H1 (cell line): ENCODE measurements at regions not wholly inside any gene's neighbourhood (a gene's known extent, or its start where the extent isn't known, plus 50 kb on each side); places are given as distances from the start of the nearest gene placed in this dataset.

Experiments
- CTCF ChIA-PET: fragments of 300-600 bp; sonication (Branson Sonifier 250); formaldehyde crosslinking; loops from one replicate; lab custom pipeline; 2021; ENCODE audit not compliant: partially characterized antibody; lab: Charles Lee
- POLR2A ChIA-PET: fragments of 300-600 bp; sonication (Branson Sonifier 250); formaldehyde crosslinking; loops from one replicate; lab custom pipeline; 2021; ENCODE audit warnings: inconsistent platforms; ENCODE audit not compliant: partially characterized antibody; lab: Charles Lee
- DNase-seq, 2 experiments: peaks; one replicate each; pipeline versions ENCODE4 v3.0.0 to v3.0.0-alpha.2; 2010 to 2022; ENCODE audit warnings: low spot score in 2 of 2, low read depth in 1 of 2, mixed read lengths in 1 of 2
- FAIRE-seq: peaks from 2 replicates; lab custom pipeline; 2011; peaks lifted over from hg19 to GRCh38; lab: Jason Lieb, UNC
- H2AFZ ChIP-seq: 2 replicates; pipeline ENCODE4 v1.8.1; 2012; ENCODE audit warnings: low read length, inconsistent platforms
- H2AK5ac ChIP-seq: 2 replicates; pipeline ENCODE4 v1.6.1; 2013; ENCODE audit warnings: low read depth, low read length
- H2BK120ac ChIP-seq: replicated peaks from 2 replicates; pipeline ENCODE3; 2013; ENCODE audit warnings: low read depth, low read length, inconsistent platforms
- H2BK12ac ChIP-seq: 2 replicates; pipeline ENCODE4 v1.6.1; 2013; ENCODE audit warnings: low read depth, low read length
- H2BK15ac ChIP-seq: 2 replicates; pipeline ENCODE4 v1.6.1; 2013; ENCODE audit warnings: low read length
- H2BK20ac ChIP-seq: 2 replicates; pipeline ENCODE4 v1.6.1; 2013; ENCODE audit warnings: low read length
- H2BK5ac ChIP-seq: 2 replicates; pipeline ENCODE4 v1.6.1; 2013; ENCODE audit warnings: low read depth, low read length
- H3K14ac ChIP-seq: 2 replicates; pipeline ENCODE4 v1.6.1; 2013; ENCODE audit warnings: inconsistent platforms; ENCODE audit not compliant: insufficient read length
- H3K18ac ChIP-seq: 2 replicates; pipeline ENCODE4 v1.6.1; 2013; ENCODE audit warnings: low read length; ENCODE audit errors: extremely low read depth
- H3K23ac ChIP-seq: 2 replicates; pipeline ENCODE4 v1.6.1; 2013; ENCODE audit warnings: inconsistent platforms; ENCODE audit not compliant: insufficient read length
- H3K23me2 ChIP-seq: 2 replicates; pipeline ENCODE4 v1.6.1; 2013; ENCODE audit warnings: low read depth, low read length
- H3K27ac ChIP-seq: 2 replicates; pipeline ENCODE4 v1.6.1; 2011; ENCODE audit warnings: low read depth, low read length, inconsistent platforms
- H3K27me3 ChIP-seq, 4 experiments: replicated peaks in 1 of 4; 1 replicate in 1 of 4; 2 replicates in 3 of 4; pipeline versions ENCODE4 v1.6.1 to v1.8.1; 2011 to 2013; ENCODE audit warnings: low read length in 3 of 4, mild to moderate bottlenecking in 3 of 4, inconsistent platforms in 2 of 4, mixed read lengths in 2 of 4, moderate library complexity in 1 of 4; ENCODE audit not compliant: control insufficient read depth in 3 of 4, insufficient read depth in 3 of 4; ENCODE audit errors: extremely low read depth in 1 of 4
- H3K36me3 ChIP-seq, 4 experiments: 2 replicates each; pipeline versions ENCODE4 v1.6.1 to v1.8.1; 2011 to 2013; ENCODE audit warnings: mild to moderate bottlenecking in 4 of 4, low read length in 3 of 4, moderate library complexity in 2 of 4, control low read depth in 1 of 4, inconsistent platforms in 1 of 4; ENCODE audit not compliant: insufficient read depth in 4 of 4, control insufficient read depth in 2 of 4
- H3K4ac ChIP-seq: replicated peaks from 2 replicates; pipeline ENCODE3; 2013; ENCODE audit warnings: low read length, low read depth, mixed read lengths, inconsistent platforms; ENCODE audit not compliant: insufficient read length
- H3K4me1 ChIP-seq, 4 experiments: replicated peaks in 1 of 4; 1 replicate in 1 of 4; 2 replicates in 3 of 4; pipeline versions ENCODE4 v1.6.1 to v1.8.1; 2011 to 2013; ENCODE audit warnings: low read length in 3 of 4, inconsistent platforms in 2 of 4, mixed read lengths in 1 of 4; ENCODE audit not compliant: insufficient read depth in 4 of 4, control insufficient read depth in 3 of 4
- H3K4me2 ChIP-seq, 2 experiments: 2 replicates each; pipeline versions ENCODE4 v1.6.1 to v1.8.1; 2011 to 2013; ENCODE audit warnings: low read depth in 2 of 2, low read length in 2 of 2, control low read depth in 1 of 2, inconsistent platforms in 1 of 2, mild to moderate bottlenecking in 1 of 2; ENCODE audit not compliant: insufficient read depth in 1 of 2
- H3K4me3 ChIP-seq, 4 experiments: fragments of 200-600, 300-600 bp in 1 of 4; sonication (generic), shearing (Covaris generic), sonication (Bioruptor Twin) in 1 of 4; 2 replicates each; pipeline versions ENCODE4 v1.5.1 to v1.8.1; 2011 to 2016; ENCODE audit warnings: low read length in 4 of 4, low read depth in 3 of 4, control low read depth in 2 of 4, inconsistent platforms in 2 of 4, mild to moderate bottlenecking in 2 of 4, mixed read lengths in 1 of 4, moderate library complexity in 1 of 4; ENCODE audit not compliant: insufficient read depth in 2 of 4; ENCODE audit errors: extremely low read depth in 1 of 4
- H3K56ac ChIP-seq: replicated peaks from 2 replicates; pipeline ENCODE3; 2013; ENCODE audit warnings: low read depth, mild to moderate bottlenecking, mixed read lengths, low read length, inconsistent platforms; ENCODE audit not compliant: insufficient read length
- H3K79me1 ChIP-seq: 2 replicates; pipeline ENCODE4 v1.6.1; 2013; ENCODE audit warnings: low read depth, low read length, control low read depth
- H3K79me2 ChIP-seq, 2 experiments: 2 replicates each; pipeline versions ENCODE4 v1.6.1 to v1.8.1; 2012 to 2013; ENCODE audit warnings: low read length in 2 of 2, mild to moderate bottlenecking in 2 of 2, inconsistent platforms in 1 of 2; ENCODE audit not compliant: insufficient read depth in 2 of 2, control insufficient read depth in 1 of 2
- H3K9ac ChIP-seq, 4 experiments: replicated peaks in 1 of 4; 1 replicate in 1 of 4; 2 replicates in 3 of 4; pipeline versions ENCODE4 v1.6.1 to v1.8.1; 2011 to 2013; ENCODE audit warnings: low read depth in 3 of 4, low read length in 3 of 4, control low read depth in 2 of 4, mild to moderate bottlenecking in 2 of 4, moderate library complexity in 2 of 4, inconsistent platforms in 1 of 4; ENCODE audit errors: extremely low read depth in 1 of 4
- H3K9me3 ChIP-seq, 2 experiments: 2 replicates each; pipeline versions ENCODE4 v1.6.1 to v1.8.1; 2012 to 2013; ENCODE audit warnings: mild to moderate bottlenecking in 2 of 2, moderate library complexity in 2 of 2, control low read depth in 1 of 2, inconsistent platforms in 1 of 2, low read depth in 1 of 2, low read length in 1 of 2, mixed read lengths in 1 of 2; ENCODE audit not compliant: insufficient read depth in 2 of 2
- H4K20me1 ChIP-seq, 2 experiments: replicated peaks in 1 of 2; 2 replicates each; pipeline versions ENCODE3 to v1.8.1; 2011 to 2013; ENCODE audit warnings: inconsistent platforms in 2 of 2, low read length in 2 of 2, mild to moderate bottlenecking in 1 of 2; ENCODE audit not compliant: insufficient read depth in 2 of 2, control insufficient read depth in 1 of 2
- H4K5ac ChIP-seq: 2 replicates; pipeline ENCODE4 v1.6.1; 2013; ENCODE audit warnings: low read length, low read depth, mixed read lengths, inconsistent platforms; ENCODE audit not compliant: insufficient read length
- H4K8ac ChIP-seq: 2 replicates; pipeline ENCODE4 v1.8.0; 2013; ENCODE audit warnings: mild to moderate bottlenecking, moderate library complexity, low read length, inconsistent platforms; ENCODE audit not compliant: insufficient read depth; ENCODE audit errors: extremely low read depth
- H4K91ac ChIP-seq: replicated peaks from 2 replicates; pipeline ENCODE3; 2013; ENCODE audit warnings: low read length, mixed read lengths, inconsistent platforms; ENCODE audit not compliant: insufficient read length
- ASH2L ChIP-seq: fragments of 200-600, 300-600 bp; sonication (generic); IDR thresholded peaks from one replicate; pipeline ENCODE4 v1.7.1; 2017; ENCODE audit warnings: low read length
- BACH1 ChIP-seq: IDR thresholded peaks from 2 replicates; pipeline ENCODE4 v1.6.1; 2012; ENCODE audit warnings: low read length, improper control_type of control experiment
- CBX8 ChIP-seq: fragments of 300-800, 300-1000 bp; sonication (generic); IDR thresholded peaks from 2 replicates; pipeline ENCODE4 v1.7.1; 2016; ENCODE audit warnings: low read depth, low read length, borderline replicate concordance
- EP300 ChIP-seq, 2 experiments: IDR thresholded peaks; 1 replicate in 1 of 2; 2 replicates in 1 of 2; pipeline ENCODE4 v1.6.1; 2011 to 2012; ENCODE audit warnings: low read depth in 2 of 2, low read length in 2 of 2, mild to moderate bottlenecking in 2 of 2, borderline replicate concordance in 1 of 2, inconsistent platforms in 1 of 2, moderate library complexity in 1 of 2
- HDAC2 ChIP-seq, 2 experiments: fragments of 300-600 bp in 1 of 2; sonication (generic) in 1 of 2; IDR thresholded peaks; 2 replicates each; pipeline ENCODE4 v1.6.1; 2011 to 2012; ENCODE audit warnings: low read depth in 2 of 2, low read length in 2 of 2, mild to moderate bottlenecking in 2 of 2, moderate library complexity in 2 of 2, borderline replicate concordance in 1 of 2, inconsistent platforms in 1 of 2
- HDAC6 ChIP-seq: IDR thresholded peaks from one replicate; pipeline ENCODE4 v1.7.1; 2012; ENCODE audit warnings: low read depth, mild to moderate bottlenecking, inconsistent platforms, low read length, moderate library complexity
- NANOG ChIP-seq: IDR thresholded peaks from 2 replicates; pipeline ENCODE4 v1.6.1; 2011; ENCODE audit warnings: low read length, low read depth, mild to moderate bottlenecking, inconsistent platforms; ENCODE audit not compliant: insufficient read depth, poor library complexity, severe bottlenecking
- PHF8 ChIP-seq: fragments of 200-600 bp; sonication (generic); conservative IDR thresholded peaks from 2 replicates; pipeline ENCODE4 v1.7.1; 2012; ENCODE audit warnings: low read depth, mild to moderate bottlenecking, inconsistent platforms, low read length, moderate library complexity
- RAD21 ChIP-seq, 2 experiments: IDR thresholded peaks in 1 of 2; conservative IDR thresholded peaks in 1 of 2; 2 replicates each; pipeline ENCODE4 v1.6.1; 2011; ENCODE audit warnings: low read depth in 2 of 2, low read length in 2 of 2, improper control_type of control experiment in 1 of 2, inconsistent platforms in 1 of 2, mild to moderate bottlenecking in 1 of 2, moderate library complexity in 1 of 2
- SP2 ChIP-seq: IDR thresholded peaks from 2 replicates; pipeline ENCODE4 v1.6.1; 2012; ENCODE audit warnings: mild to moderate bottlenecking, low read length, inconsistent platforms
- TAF7 ChIP-seq: optimal IDR thresholded peaks from 2 replicates; pipeline ENCODE3; 2011; ENCODE audit warnings: low read depth, mild to moderate bottlenecking, inconsistent platforms, low read length, moderate library complexity, borderline replicate concordance
- TBP ChIP-seq: IDR thresholded peaks from 2 replicates; pipeline ENCODE4 v1.6.1; 2011; ENCODE audit warnings: low read depth, low read length, improper control_type of control experiment
- TEAD4 ChIP-seq: IDR thresholded peaks from 2 replicates; pipeline ENCODE4 v1.6.1; 2012; ENCODE audit warnings: low read depth, low read length, inconsistent platforms, mixed read lengths
- ZNF274 ChIP-seq: IDR thresholded peaks from 2 replicates; pipeline ENCODE4 v1.7.0; 2012; ENCODE audit warnings: low read length, borderline replicate concordance; ENCODE audit errors: extremely low read depth
- WGBS, 2 experiments: shearing (Covaris generic) in 1 of 2; methylation state at CpG; one replicate each; pipeline versions ENCODE4 v1.1.6 to v1.1.7; 2013 to 2015; ENCODE audit warnings: low lambda C conversion rate in 2 of 2, mixed read lengths in 2 of 2, inconsistent platforms in 1 of 2, low coverage in 1 of 2, missing lambda C conversion rate in 1 of 2; ENCODE audit not compliant: insufficient replicate concordance in 2 of 2, insufficient coverage in 1 of 2, insufficient read length in 1 of 2; ENCODE audit errors: extremely low coverage in 1 of 2, missing lambda C conversion rate in 1 of 2; 5-methylcytosine and 5-hydroxymethylcytosine counted together

DNA sequence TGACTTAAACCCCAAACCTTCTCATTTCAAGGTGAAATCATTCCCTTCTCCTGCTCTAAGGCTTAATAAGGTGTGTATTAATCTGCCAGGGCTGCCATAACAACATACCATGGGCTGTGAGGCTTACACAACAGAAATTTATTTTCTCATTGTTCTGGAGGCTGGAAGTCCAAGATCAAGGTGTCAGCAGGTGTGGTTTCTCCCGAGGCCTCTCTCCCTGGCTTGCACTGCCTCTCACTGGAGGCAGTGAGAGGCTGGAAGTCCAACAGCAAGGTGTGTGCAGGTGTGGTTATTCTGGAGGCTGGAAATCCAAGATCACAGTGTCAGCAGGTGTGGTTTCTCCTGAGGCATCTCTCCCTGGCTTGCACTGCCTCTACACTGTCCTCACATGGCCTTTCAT, 280.3 kb upstream of the TUT7 start:
- H3K4me1 ChIP-seq, result no peaks in the 10 kb centered on the region; a peak in 1 of 7 replicates
- no peaks in the 10 kb centered on the region for H3K79me2 ChIP-seq
- no peak overlapping the region for H3K4me2 ChIP-seq
- no peak overlapping the region for H3K4ac ChIP-seq
- WGBS, 2 experiments, result 86% methylated on average over 1 of the region's 1 CpG; no CpG with 5 or more reads in 1 of the 2 experiments
- no peak overlapping the region for H4K8ac ChIP-seq
- no peak for FAIRE-seq
- no peak for DNase-seq
- no peak overlapping the region for H4K91ac ChIP-seq
- no peak overlapping the region for H2AFZ ChIP-seq
- H3K27me3 ChIP-seq, result no peaks in the 10 kb centered on the region
- CTCF ChIA-PET, result interaction anchor here (1.1 kb wide), 1 partner anchor 10 kb away, joined by 4 read pairs; no protein-coding TSS in a partner anchor
- no peaks in the 10 kb centered on the region for H3K36me3 ChIP-seq
- no peak overlapping the region for H2BK20ac ChIP-seq
- H2BK15ac ChIP-seq, result no peak overlapping the region
- no peaks in the 10 kb centered on the region for H3K23me2 ChIP-seq
- H2BK5ac ChIP-seq, result no peak overlapping the region
- H3K27ac ChIP-seq, result no peak overlapping the region
- H3K79me1 ChIP-seq, result no peaks in the 10 kb centered on the region
- H3K9ac ChIP-seq, result no peak overlapping the region
- H3K9me3 ChIP-seq, result no peaks in the 10 kb centered on the region
- no peaks in the 10 kb centered on the region for H4K20me1 ChIP-seq
- no peak overlapping the region for H3K14ac ChIP-seq
- no peak overlapping the region for H3K23ac ChIP-seq
- POLR2A ChIA-PET, result no interaction called here
- H3K4me3 ChIP-seq, result no peak overlapping the region
- H3K18ac ChIP-seq, result no peak overlapping the region
- no peak overlapping the region for H3K56ac ChIP-seq
- H2BK12ac ChIP-seq, result no peak overlapping the region
- no peak overlapping the region for H2AK5ac ChIP-seq
- H2BK120ac ChIP-seq, result no peak overlapping the region
- H4K5ac ChIP-seq, result no peak overlapping the region
- TF ChIP-seq TBP, result no peak
- TF ChIP-seq RAD21 (IDR thresholded peaks at IDR 0.05 in 1 of 2, conservative IDR thresholded peaks at IDR 0.05 in 1 of 2; ENCODE audit: low read depth in 2 of 2, low read length in 2 of 2), result no peak
- TF ChIP-seq ASH2L, result no peak
- TF ChIP-seq ZNF274, result no peak
- TF ChIP-seq NANOG, result no peak
- TF ChIP-seq CBX8, result no peak
- TF ChIP-seq HDAC2 (IDR thresholded peaks at IDR 0.05; ENCODE audit: borderline replicate concordance in 1 of 2, low read depth in 2 of 2, low read length in 2 of 2), result no peak
- no peak for TF ChIP-seq PHF8
- TF ChIP-seq SP2, result no peak
- no peak for TF ChIP-seq HDAC6
- no peak for TF ChIP-seq TAF7
- no peak for TF ChIP-seq BACH1
- TF ChIP-seq TEAD4, result no peak
- no peak for TF ChIP-seq EP300 (IDR thresholded peaks at IDR 0.05; ENCODE audit: borderline replicate concordance in 1 of 2, low read depth in 2 of 2, low read length in 2 of 2)
